Thyroid gland (tissue), 4 donors: ENCODE measurements at regions not wholly inside any gene's neighbourhood (a gene's known extent, or its start where the extent isn't known, plus 50 kb on each side); places are given as distances from the start of the nearest gene placed in this dataset.

Experiments used
- CTCF ChIP-seq, 6 experiments: fragments of 200-600 bp in 3 of 6; fragments of 450-650 bp in 3 of 6; sonication (generic) in 3 of 6; IDR thresholded peaks; one replicate each; pipeline ENCODE4 v1.5.1; 2016 to 2019; ENCODE audit warnings: antibody characterized with exemption in 6 of 6, mild to moderate bottlenecking in 2 of 6, inconsistent platforms in 1 of 6, moderate library complexity in 1 of 6
- POLR2A ChIP-seq, 2 donors: fragments of 450-650 bp; IDR thresholded peaks; one replicate each; pipeline ENCODE4 v1.6.1; 2017; ENCODE audit warnings: antibody characterized with exemption in 2 of 2, mild to moderate bottlenecking in 2 of 2, moderate library complexity in 1 of 2

GRCh38 chr16:80480664-80481063 lies 60.1 kb upstream of the DYNLRB2 start:
- TF ChIP-seq CTCF (IDR thresholded peaks at IDR 0.05) = no peak
- no peak for TF ChIP-seq POLR2A (IDR thresholded peaks at IDR 0.05)
